ENCODE measurements at regions not wholly inside any gene's neighbourhood (a gene's known extent, or its start where the extent isn't known, plus 50 kb on each side); places are given as distances from the start of the nearest gene placed in this dataset.

DNA sequence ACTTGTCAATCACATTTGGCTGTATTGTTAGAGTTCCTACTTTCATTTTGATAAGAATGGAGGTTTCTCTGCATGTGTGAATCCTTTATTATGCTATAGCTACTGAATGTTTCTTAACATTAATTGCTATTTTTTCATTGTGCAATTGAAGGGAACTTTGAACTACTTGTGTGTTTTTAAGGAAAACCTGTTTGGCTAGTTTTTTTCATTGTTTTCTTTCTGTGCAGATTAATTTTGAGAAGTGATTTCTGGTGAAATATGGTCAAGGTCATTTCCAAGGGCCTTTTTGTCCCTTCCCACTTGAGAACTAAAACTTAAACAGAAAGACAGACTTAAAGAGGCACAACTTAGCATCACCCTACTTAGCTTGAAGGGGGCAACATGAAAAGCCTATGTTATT is 1309.2 kb upstream of the WWC1 start:
- Histone ChIP-seq H3K36me3 (no peaks in the 10 kb centered on the region), H3K9me3 (no peaks in the 10 kb centered on the region), H3K27ac (peak overlapping the region in 2 of 4 donors; percentile 57 to 73), H3K4me3 (peak overlapping the region in 2 of 4 donors; percentile 12 to 13), H3K4me1 (peaks cover 0 to 47% (median 31%) of the 10 kb centered on the region in 3 donors), H3K27me3 (no peaks in the 10 kb centered on the region)
- TF ChIP-seq, protein P1, sequence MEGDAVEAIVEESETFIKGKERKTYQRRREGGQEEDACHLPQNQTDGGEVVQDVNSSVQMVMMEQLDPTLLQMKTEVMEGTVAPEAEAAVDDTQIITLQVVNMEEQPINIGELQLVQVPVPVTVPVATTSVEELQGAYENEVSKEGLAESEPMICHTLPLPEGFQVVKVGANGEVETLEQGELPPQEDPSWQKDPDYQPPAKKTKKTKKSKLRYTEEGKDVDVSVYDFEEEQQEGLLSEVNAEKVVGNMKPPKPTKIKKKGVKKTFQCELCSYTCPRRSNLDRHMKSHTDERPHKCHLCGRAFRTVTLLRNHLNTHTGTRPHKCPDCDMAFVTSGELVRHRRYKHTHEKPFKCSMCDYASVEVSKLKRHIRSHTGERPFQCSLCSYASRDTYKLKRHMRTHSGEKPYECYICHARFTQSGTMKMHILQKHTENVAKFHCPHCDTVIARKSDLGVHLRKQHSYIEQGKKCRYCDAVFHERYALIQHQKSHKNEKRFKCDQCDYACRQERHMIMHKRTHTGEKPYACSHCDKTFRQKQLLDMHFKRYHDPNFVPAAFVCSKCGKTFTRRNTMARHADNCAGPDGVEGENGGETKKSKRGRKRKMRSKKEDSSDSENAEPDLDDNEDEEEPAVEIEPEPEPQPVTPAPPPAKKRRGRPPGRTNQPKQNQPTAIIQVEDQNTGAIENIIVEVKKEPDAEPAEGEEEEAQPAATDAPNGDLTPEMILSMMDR (IDR thresholded peaks at IDR 0.05) = no peak
- intact Hi-C loops (cut with DNase I) = loop anchor here in 1 of 3 donors (10.0 kb wide), 1 partner anchor 63 kb away; no protein-coding TSS in a partner anchor
- FAIRE-seq (no peak), ATAC-seq (peak; percentile 21 to 38 (median 31)), DNase-seq (no peak)

DNA sequence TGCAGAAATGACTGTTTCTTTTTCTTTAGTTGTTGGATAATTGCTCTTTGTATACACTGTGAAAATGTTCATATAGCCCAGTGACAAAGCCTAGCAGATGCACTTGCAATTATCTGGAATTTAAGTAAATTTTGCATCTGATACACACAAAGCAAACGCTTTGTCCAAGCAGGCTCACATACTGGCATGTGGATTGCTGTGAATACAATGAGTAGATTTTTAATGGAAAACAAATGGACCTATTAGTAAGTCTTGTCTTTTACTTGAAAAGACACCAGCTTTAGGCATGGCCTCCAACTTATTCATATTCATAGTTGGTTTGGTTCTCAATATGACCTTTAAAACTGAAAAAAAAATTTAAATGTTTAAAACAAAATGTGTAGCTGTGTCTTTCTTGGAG is 1299.8 kb upstream of the WWC1 start:
- no peaks in the 10 kb centered on the region for H3K36me3 ChIP-seq
- ATAC-seq (no peak), DNase-seq (no peak), FAIRE-seq (no peak)
- 68 to 78% methylated on average over 1 of the region's 1 CpG for whole genome bisulfite sequencing, 2 donors
- H3K4me1 ChIP-seq = peaks cover 0 to 19% (median 0%) of the 10 kb centered on the region in 3 donors
- H3K27me3 ChIP-seq = no peaks in the 10 kb centered on the region
- no peak overlapping the region for H3K4me3 ChIP-seq
- TF ChIP-seq, protein P1 (IDR thresholded peaks at IDR 0.05) = no peak
- no peaks in the 10 kb centered on the region for H3K9me3 ChIP-seq
- intact Hi-C loops (cut with DNase I) = no loop called here
- H3K27ac ChIP-seq = no peak overlapping the region

DNA sequence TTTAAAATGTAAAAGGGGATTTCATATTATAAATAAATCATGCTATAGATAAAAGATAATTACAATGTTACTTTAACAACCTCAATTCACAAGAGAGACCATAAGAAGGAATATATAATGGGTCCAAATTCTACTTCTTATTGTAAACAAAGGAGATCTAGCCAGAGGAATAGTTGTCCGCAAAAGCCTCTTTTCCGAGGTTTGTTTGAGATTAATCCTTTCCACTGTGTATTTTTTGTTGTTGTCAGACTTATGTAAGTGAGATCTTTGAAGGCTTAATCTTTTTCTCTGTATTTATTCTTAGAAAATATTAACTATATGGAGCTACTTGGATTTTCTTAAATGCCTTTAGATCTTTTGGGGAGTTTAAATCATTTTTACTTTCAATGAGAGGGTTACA is 1299.3 kb upstream of the WWC1 start:
- WGBS, 2 donors = 27 to 40% methylated on average over 2 of the region's 2 CpGs
- H3K4me3 ChIP-seq = no peak overlapping the region
- no peak for FAIRE-seq
- TF ChIP-seq, protein P1 (IDR thresholded peaks at IDR 0.05) = no peak
- no peaks in the 10 kb centered on the region for H3K27me3 ChIP-seq
- intact Hi-C loops (cut with DNase I) = no loop called here
- no peaks in the 10 kb centered on the region for H3K9me3 ChIP-seq
- no peak for DNase-seq
- no peak overlapping the region for H3K27ac ChIP-seq
- ATAC-seq = peak in 2 of 4 donors; percentile 45 to 72
- peaks cover 0 to 19% (median 0%) of the 10 kb centered on the region in 3 donors for H3K4me1 ChIP-seq
- H3K36me3 ChIP-seq = no peaks in the 10 kb centered on the region

DNA sequence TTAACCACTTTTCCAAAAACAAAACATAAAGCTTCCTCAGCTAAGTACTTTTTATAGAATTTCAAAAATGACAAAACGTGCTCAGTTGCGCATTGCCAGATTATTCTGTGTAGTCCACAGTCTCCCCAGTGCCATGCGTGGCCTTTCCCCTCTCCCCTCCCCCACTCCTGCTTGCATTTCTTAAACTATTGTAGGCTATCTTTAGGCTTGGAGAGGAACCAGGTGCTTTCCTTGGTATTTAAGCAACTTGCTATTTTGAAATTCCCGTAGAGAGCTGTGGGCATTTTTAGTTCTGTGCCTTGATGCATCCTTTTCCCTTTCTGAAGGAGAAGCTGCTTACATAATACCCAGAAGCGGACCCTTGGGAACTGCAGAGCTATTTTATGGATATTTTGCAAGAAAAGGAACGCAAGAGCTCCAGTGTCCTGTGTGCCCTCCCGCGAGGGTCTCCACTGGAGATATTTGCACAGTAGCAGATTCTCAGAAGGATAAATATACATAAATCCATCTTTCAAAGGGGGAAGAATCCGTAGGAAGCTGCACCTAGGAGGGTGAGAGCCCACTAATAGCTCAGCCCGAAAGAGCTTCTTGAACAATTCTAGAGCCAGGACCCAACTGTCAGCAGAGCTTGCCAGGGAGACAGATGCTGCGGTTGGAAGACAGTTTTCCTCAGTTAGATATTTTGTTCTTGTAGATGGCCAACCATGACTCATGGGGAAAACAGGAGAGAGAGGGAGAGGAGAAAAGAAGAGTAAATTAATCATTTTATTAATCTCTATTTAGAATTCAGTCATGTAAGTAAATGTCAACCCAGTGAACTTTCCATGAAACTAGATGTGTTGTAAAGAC is 1298.3 kb upstream of the WWC1 start:
- no peak for FAIRE-seq
- Histone ChIP-seq H3K4me1 (peaks cover 0 to 19% (median 0%) of the 10 kb centered on the region in 3 donors), H3K4me3 (no peak overlapping the region), H3K27ac (no peak overlapping the region), H3K27me3 (no peaks in the 10 kb centered on the region), H3K36me3 (no peaks in the 10 kb centered on the region), H3K9me3 (no peaks in the 10 kb centered on the region)
- TF ChIP-seq, protein P1 (IDR thresholded peaks at IDR 0.05) = no peak
- peak in 3 of 4 donors; percentile 59 to 83 (median 72) for ATAC-seq
- 51 to 57% methylated on average over 11 of the region's 11 CpGs for WGBS, 2 donors
- DNase-seq = peak in 2 of 6 donors; percentile 7 to 18
- intact Hi-C loops (cut with DNase I) = no loop called here

DNA sequence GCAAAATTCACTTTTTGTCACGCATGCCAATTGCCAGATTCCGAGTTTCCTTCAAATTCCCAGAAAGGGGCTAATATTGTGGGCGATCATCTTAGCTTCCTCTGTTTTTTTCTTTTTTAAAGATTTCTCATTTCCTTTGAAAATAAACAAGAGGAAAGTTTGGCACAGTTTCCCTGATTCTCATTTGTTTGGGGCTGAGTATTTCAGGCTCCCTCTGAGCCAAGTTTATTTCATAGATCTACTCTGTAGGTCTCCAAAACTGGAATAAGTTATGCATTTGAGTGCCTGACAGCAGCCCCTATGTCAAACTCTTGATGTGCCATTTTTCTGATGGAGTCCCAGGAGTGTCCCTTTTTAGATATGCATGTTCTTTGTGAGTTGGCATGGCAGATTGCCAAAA is 1297.2 kb upstream of the WWC1 start:
- ATAC-seq (no peak), FAIRE-seq (no peak)

More for the DNA sequence above, 1297.2 kb upstream of the WWC1 start:
- WGBS, 2 donors = 69 to 71% methylated on average over 3 of the region's 3 CpGs
- TF ChIP-seq, protein P1 (IDR thresholded peaks at IDR 0.05) = no peak
- Histone ChIP-seq H3K4me3 (no peak overlapping the region), H3K4me1 (peaks cover 0 to 19% (median 0%) of the 10 kb centered on the region in 3 donors), H3K36me3 (no peaks in the 10 kb centered on the region), H3K27ac (no peak overlapping the region), H3K27me3 (no peaks in the 10 kb centered on the region), H3K9me3 (no peaks in the 10 kb centered on the region)
- intact Hi-C loops (cut with DNase I) = no loop called here
- no peak for DNase-seq

Measured in pancreas (tissue), 10 donors.